DND-41 (cell line): ENCODE measurements at regions not wholly inside any gene's neighbourhood (a gene's known extent, or its start where the extent isn't known, plus 50 kb on each side); places are given as distances from the start of the nearest gene placed in this dataset.

Source experiments
- ATAC-seq: fragments of 200-7000 bp; cut with Tn5 transposase; 3 replicates; pipeline ENCODE4 v1.9.1; 2021; ENCODE audit warnings: low read depth; ENCODE audit not compliant: insufficient read depth
- DNase-seq: peaks from one replicate; pipeline ENCODE4 v3.0.0-alpha.2; 2020
- H2AFZ ChIP-seq: 2 replicates; pipeline ENCODE4 v1.6.0; 2012; ENCODE audit warnings: low read depth, low read length
- H3K27ac ChIP-seq: 2 replicates; pipeline ENCODE4 v1.5.1; 2012; ENCODE audit warnings: low read length, inconsistent platforms
- H3K27me3 ChIP-seq: fragments of 200-600 bp; sonication (generic); 2 replicates; pipeline ENCODE4 v1.6.0; 2012; ENCODE audit warnings: low read length, mild to moderate bottlenecking, inconsistent platforms; ENCODE audit not compliant: insufficient read depth, poor library complexity
- H3K36me3 ChIP-seq: 2 replicates; pipeline ENCODE4 v1.5.1; 2012; ENCODE audit warnings: low read length, inconsistent platforms; ENCODE audit not compliant: insufficient read depth
- H3K4me1 ChIP-seq: 2 replicates; pipeline ENCODE4 v1.5.1; 2012; ENCODE audit warnings: mild to moderate bottlenecking, low read length; ENCODE audit not compliant: insufficient read depth
- H3K4me2 ChIP-seq: 2 replicates; pipeline ENCODE4 v1.6.0; 2012; ENCODE audit warnings: mild to moderate bottlenecking, moderate library complexity, low read length, inconsistent platforms; ENCODE audit not compliant: insufficient read depth
- H3K4me3 ChIP-seq, 2 experiments: fragments of 200-600 bp in 1 of 2; shearing (Covaris generic) in 1 of 2; 2 replicates each; pipeline ENCODE4 v1.5.1; 2012 to 2016; ENCODE audit warnings: inconsistent platforms in 2 of 2, low read length in 2 of 2, mild to moderate bottlenecking in 2 of 2, low read depth in 1 of 2, moderate library complexity in 1 of 2
- H3K79me2 ChIP-seq: 2 replicates; pipeline ENCODE4 v1.6.0; 2012; ENCODE audit warnings: low read length, inconsistent platforms; ENCODE audit not compliant: insufficient read depth
- H3K9ac ChIP-seq: 2 replicates; pipeline ENCODE4 v1.6.0; 2012; ENCODE audit warnings: low read depth, mild to moderate bottlenecking, inconsistent platforms, low read length, moderate library complexity
- H3K9me3 ChIP-seq: 2 replicates; pipeline ENCODE4 v1.5.1; 2012; ENCODE audit warnings: low read length, moderate library complexity, mild to moderate bottlenecking, inconsistent platforms; ENCODE audit not compliant: insufficient read depth, severe bottlenecking
- H4K20me1 ChIP-seq: 2 replicates; pipeline ENCODE4 v1.6.0; 2012; ENCODE audit warnings: low read length; ENCODE audit not compliant: insufficient read depth
- EZH2 ChIP-seq: IDR thresholded peaks from 3 replicates; pipeline ENCODE4 v1.6.1; 2012; ENCODE audit warnings: borderline replicate concordance, low read depth, mild to moderate bottlenecking, moderate library complexity, low read length, inconsistent platforms; ENCODE audit not compliant: severe bottlenecking
- TF ChIP-seq, protein P1 (sequence below): IDR thresholded peaks from 2 replicates; pipeline ENCODE4 v1.5.1; 2012; ENCODE audit warnings: borderline replicate concordance, low read length, moderate library complexity, mild to moderate bottlenecking; ENCODE audit not compliant: poor library complexity, severe bottlenecking; ENCODE audit errors: extremely low read depth

DNA sequence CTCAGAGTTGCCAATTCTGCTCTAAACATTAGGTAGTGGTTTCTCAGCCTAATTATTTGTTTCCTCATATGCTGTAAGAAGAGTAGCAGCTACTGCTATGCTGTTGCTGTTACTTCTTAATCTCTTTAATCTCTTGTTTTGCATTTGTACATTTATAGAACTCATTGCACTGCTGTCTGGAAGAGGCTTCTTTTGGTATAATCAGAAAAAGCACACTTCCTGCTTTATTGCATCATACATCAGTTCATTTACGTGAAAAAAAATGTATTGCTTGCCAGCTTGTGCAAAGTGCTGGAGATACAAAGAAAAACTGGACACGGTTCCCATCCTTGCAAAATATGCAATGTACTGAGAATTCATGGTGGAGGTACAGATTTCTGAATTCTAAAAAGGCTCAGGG, 332.0 kb downstream of the GRXCR1 start:
- Histone ChIP-seq H3K4me1 (no peaks in the 10 kb centered on the region; the same call in 1 of the 2 replicates), H3K9me3 (no peaks in the 10 kb centered on the region), H3K4me3 (no peak overlapping the region), H3K4me2 (no peak overlapping the region), H4K20me1 (no peaks in the 10 kb centered on the region), H3K79me2 (no peaks in the 10 kb centered on the region), H3K27ac (no peak overlapping the region), H3K36me3 (no peaks in the 10 kb centered on the region), H3K9ac (no peak overlapping the region), H2AFZ (no peak overlapping the region), H3K27me3 (no peaks in the 10 kb centered on the region)
- ATAC-seq (no peak), DNase-seq (no peak)
- TF ChIP-seq, protein P1, sequence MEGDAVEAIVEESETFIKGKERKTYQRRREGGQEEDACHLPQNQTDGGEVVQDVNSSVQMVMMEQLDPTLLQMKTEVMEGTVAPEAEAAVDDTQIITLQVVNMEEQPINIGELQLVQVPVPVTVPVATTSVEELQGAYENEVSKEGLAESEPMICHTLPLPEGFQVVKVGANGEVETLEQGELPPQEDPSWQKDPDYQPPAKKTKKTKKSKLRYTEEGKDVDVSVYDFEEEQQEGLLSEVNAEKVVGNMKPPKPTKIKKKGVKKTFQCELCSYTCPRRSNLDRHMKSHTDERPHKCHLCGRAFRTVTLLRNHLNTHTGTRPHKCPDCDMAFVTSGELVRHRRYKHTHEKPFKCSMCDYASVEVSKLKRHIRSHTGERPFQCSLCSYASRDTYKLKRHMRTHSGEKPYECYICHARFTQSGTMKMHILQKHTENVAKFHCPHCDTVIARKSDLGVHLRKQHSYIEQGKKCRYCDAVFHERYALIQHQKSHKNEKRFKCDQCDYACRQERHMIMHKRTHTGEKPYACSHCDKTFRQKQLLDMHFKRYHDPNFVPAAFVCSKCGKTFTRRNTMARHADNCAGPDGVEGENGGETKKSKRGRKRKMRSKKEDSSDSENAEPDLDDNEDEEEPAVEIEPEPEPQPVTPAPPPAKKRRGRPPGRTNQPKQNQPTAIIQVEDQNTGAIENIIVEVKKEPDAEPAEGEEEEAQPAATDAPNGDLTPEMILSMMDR = no peak
- no peak for TF ChIP-seq EZH2

DNA sequence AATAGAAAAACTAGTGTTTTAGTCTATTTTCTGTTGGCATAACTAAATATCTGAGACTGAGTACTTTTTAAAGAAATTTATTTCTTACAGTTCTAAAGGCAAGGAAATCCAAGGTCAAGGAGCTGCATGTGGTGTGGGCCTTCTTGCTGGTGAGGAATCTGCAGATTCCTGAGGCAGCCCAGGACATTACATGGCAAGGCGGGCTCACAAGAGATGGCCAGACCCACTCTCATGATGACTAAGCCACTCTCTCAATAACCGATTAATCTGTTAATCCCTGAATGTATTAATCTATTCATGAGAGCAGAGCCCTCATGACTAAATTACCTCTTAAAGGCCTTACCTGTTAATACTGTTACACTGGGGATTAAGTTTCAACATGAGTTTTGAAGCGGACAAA, 340.8 kb downstream of the GRXCR1 start:
- Histone ChIP-seq H3K79me2 (no peaks in the 10 kb centered on the region), H3K4me1 (no peaks in the 10 kb centered on the region), H3K9ac (no peak overlapping the region), H2AFZ (no peak overlapping the region), H4K20me1 (no peaks in the 10 kb centered on the region), H3K4me3 (no peak overlapping the region), H3K27ac (no peak overlapping the region), H3K4me2 (no peak overlapping the region), H3K36me3 (no peaks in the 10 kb centered on the region), H3K27me3 (no peaks in the 10 kb centered on the region), H3K9me3 (no peaks in the 10 kb centered on the region)
- TF ChIP-seq, protein P1 = no peak
- no peak for TF ChIP-seq EZH2
- ATAC-seq (no peak), DNase-seq (no peak)

DNA sequence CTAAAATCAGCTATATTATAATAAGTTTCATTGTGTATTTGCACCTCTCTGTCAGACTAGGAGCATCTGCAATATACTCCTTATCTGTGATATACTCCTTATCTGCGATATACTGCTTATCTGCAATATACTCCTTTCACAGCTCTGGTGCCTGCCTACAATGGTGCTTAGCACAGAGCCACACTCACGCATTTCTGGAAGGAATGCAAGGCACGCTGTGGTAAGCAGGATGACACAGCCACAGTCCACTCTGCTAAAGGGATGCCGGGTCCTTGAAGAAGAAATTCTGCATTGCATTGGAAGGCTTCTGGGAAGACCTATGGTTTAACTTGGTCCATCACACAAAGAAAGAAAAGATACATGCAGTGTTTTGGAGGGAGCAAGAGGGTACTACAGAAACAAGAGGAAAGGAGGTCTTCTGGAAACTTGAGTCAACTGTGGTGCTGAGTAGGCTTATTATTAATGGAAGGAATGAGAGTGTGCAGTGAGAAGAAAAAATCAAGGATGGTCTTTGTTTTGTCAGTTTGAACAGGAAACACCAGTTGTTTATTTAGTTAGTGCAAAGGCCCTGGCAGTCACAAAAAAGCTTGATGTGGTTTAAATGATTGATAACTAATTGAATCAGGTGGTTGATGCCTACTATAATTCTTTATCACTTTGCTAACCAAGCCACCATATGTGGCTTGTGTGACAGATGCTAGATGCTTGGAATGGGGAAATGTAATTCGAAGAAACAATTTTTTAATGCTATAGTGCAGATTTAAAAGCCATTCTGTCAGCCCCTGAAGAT, 342.3 kb downstream of the GRXCR1 start:
- no peak overlapping the region for H2AFZ ChIP-seq
- no peak for ATAC-seq

More for the DNA sequence above, 342.3 kb downstream of the GRXCR1 start:
- no peaks in the 10 kb centered on the region for H3K27me3 ChIP-seq
- H3K4me2 ChIP-seq = no peak overlapping the region
- no peaks in the 10 kb centered on the region for H3K4me1 ChIP-seq
- H3K4me3 ChIP-seq = no peak overlapping the region
- no peaks in the 10 kb centered on the region for H3K36me3 ChIP-seq
- H4K20me1 ChIP-seq = no peaks in the 10 kb centered on the region
- H3K79me2 ChIP-seq = no peaks in the 10 kb centered on the region
- TF ChIP-seq, protein P1 = no peak
- no peak for TF ChIP-seq EZH2
- H3K9me3 ChIP-seq = no peaks in the 10 kb centered on the region
- no peak overlapping the region for H3K27ac ChIP-seq
- H3K9ac ChIP-seq = no peak overlapping the region
- DNase-seq = no peak
